ENCODE measurements at regions not wholly inside any gene's neighbourhood (a gene's known extent, or its start where the extent isn't known, plus 50 kb on each side); places are given as distances from the start of the nearest gene placed in this dataset.

GRCh38 chr6:147707524-147707923 is 199.0 kb downstream of the SAMD5 start:
- intact Hi-C loops (cut with DNase I; ENCODE audit: low total_unique reads) = no loop called here
- no peak for DNase-seq (ENCODE audit: low spot score in 2 of 2)
- no peak overlapping the region for H3K4me3 ChIP-seq
- H3K27ac ChIP-seq = no peak overlapping the region
- no peaks in the 10 kb centered on the region for H3K9me3 ChIP-seq
- no peaks in the 10 kb centered on the region for H3K36me3 ChIP-seq
- no peak for TF ChIP-seq POLR2AphosphoS5 (IDR thresholded peaks at IDR 0.05)
- TF ChIP-seq CTCF (IDR thresholded peaks at IDR 0.05) = no peak
- TF ChIP-seq POLR2A (IDR thresholded peaks at IDR 0.05) = no peak
- no peaks in the 10 kb centered on the region for H3K4me1 ChIP-seq
- no peaks in the 10 kb centered on the region for H3K27me3 ChIP-seq

DNA sequence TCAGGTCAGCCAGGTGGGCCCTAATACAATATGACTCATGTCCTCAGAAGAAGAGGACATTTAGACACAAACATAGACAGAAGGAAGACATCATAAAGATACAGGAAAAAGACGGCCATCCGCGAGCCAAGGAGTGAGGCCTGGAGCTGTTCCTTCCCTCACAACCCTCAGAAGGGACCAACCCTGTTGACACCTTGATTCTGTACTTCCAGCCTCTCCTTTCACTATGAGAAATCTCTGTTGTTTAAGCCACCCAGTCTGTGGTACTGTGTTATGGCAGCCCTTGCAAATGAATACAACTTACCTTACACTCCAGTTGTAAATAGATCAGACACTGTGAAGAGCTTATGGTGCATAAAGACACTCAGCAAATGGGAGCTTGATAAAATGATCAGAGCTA is 199.7 kb downstream of the SAMD5 start:
- DNase-seq (ENCODE audit: low spot score in 2 of 2) = no peak
- intact Hi-C loops (cut with DNase I; ENCODE audit: low total_unique reads) = no loop called here
- no peak for TF ChIP-seq POLR2AphosphoS5 (IDR thresholded peaks at IDR 0.05)
- TF ChIP-seq POLR2A (IDR thresholded peaks at IDR 0.05) = no peak
- no peak for TF ChIP-seq CTCF (IDR thresholded peaks at IDR 0.05)
- Histone ChIP-seq H3K9me3 (no peaks in the 10 kb centered on the region), H3K4me1 (no peaks in the 10 kb centered on the region), H3K27ac (no peak overlapping the region), H3K27me3 (no peaks in the 10 kb centered on the region), H3K4me3 (no peak overlapping the region), H3K36me3 (no peaks in the 10 kb centered on the region)

DNA sequence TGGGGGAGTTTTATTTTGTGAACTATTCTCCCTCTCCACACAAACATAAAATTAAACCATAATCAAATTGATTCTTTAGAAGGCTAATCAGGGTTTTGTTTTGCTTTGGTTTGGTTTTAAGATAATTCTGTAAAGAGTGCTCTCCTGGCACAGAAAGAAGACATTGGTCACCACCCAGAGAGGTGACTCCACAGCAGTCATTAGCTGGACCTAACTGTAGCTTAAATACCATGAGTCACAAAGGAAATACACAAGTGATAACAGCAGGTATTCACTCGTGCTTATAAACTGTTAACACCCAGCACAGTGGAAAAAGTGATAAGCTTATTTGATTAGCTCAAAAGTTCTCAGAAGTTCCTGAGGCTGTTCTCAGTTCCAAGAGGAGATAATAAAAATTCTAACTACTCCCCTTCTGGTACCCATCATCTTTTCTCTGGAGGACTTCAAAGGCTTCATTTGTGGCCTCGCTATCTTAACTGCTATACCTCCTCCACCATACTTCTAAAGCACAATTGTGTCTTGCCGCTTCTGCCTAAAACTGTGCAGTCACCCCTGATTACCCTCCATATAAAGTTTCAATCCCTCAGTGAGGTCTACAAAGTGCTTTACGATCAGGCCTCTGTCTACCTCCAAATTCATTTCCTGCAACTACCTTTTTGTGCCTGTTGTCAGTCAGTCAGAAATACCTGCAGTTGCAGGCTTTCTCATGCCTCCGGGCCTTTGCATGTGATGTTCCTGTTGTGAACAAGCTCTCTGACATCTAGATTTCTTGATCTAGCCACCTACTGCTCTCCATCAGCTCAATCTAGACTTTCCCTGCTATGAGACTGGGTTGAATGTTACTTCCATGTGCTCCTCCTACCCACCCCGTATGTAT is 201.1 kb downstream of the SAMD5 start:
- H3K27ac ChIP-seq = no peak overlapping the region
- no peak for DNase-seq (ENCODE audit: low spot score in 2 of 2)
- no peaks in the 10 kb centered on the region for H3K27me3 ChIP-seq
- H3K4me1 ChIP-seq = no peaks in the 10 kb centered on the region
- TF ChIP-seq POLR2A (IDR thresholded peaks at IDR 0.05) (no peak), CTCF (IDR thresholded peaks at IDR 0.05) (no peak), POLR2AphosphoS5 (IDR thresholded peaks at IDR 0.05) (no peak)
- H3K4me3 ChIP-seq = no peak overlapping the region
- no peaks in the 10 kb centered on the region for H3K36me3 ChIP-seq
- H3K9me3 ChIP-seq = no peaks in the 10 kb centered on the region
- intact Hi-C loops (cut with DNase I; ENCODE audit: low total_unique reads) = no loop called here

DNA sequence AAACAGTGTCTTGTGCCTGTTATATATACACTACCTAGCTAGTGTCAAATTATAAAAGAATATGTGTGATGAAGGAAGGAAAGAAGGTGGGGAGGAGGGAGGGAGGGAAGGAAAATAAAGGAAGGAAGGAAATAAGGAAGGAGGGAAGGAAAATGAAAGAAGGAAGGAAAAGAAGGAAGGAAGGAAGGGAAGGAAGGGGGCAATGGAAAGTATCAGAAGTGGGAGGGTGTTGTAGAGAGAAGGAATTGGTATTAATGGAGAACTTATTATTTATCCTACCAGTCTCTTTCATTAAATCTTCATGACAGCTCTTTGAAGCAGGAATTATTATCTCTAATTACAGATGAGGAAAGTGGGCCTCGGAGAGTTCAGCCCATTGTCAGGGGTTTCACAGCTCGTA is 202.4 kb downstream of the SAMD5 start:
- no peaks in the 10 kb centered on the region for H3K36me3 ChIP-seq
- TF ChIP-seq POLR2AphosphoS5 (IDR thresholded peaks at IDR 0.05) = no peak
- no peak for TF ChIP-seq CTCF (IDR thresholded peaks at IDR 0.05)
- TF ChIP-seq POLR2A (IDR thresholded peaks at IDR 0.05) = no peak
- no peak overlapping the region for H3K27ac ChIP-seq
- intact Hi-C loops (cut with DNase I; ENCODE audit: low total_unique reads) = no loop called here
- no peaks in the 10 kb centered on the region for H3K9me3 ChIP-seq
- H3K27me3 ChIP-seq = no peaks in the 10 kb centered on the region
- no peaks in the 10 kb centered on the region for H3K4me1 ChIP-seq
- H3K4me3 ChIP-seq = no peak overlapping the region
- no peak for DNase-seq (ENCODE audit: low spot score in 2 of 2)

- H3K4me3 ChIP-seq = no peak overlapping the region
- H3K27me3 ChIP-seq = no peaks in the 10 kb centered on the region
- H3K27ac ChIP-seq = no peak overlapping the region
- intact Hi-C loops (cut with DNase I; ENCODE audit: low total_unique reads) = no loop called here
- DNase-seq (ENCODE audit: low spot score in 2 of 2) = no peak
- no peaks in the 10 kb centered on the region for H3K4me1 ChIP-seq
- no peaks in the 10 kb centered on the region for H3K36me3 ChIP-seq
- no peak for TF ChIP-seq POLR2AphosphoS5 (IDR thresholded peaks at IDR 0.05)
- no peak for TF ChIP-seq CTCF (IDR thresholded peaks at IDR 0.05)
- TF ChIP-seq POLR2A (IDR thresholded peaks at IDR 0.05) = no peak
- H3K9me3 ChIP-seq = no peaks in the 10 kb centered on the region
Observed at GRCh38 chr6:147711476-147711875, 203.0 kb downstream of the SAMD5 start.

Data from breast epithelium (tissue), 4 donors.